Breast epithelium (tissue), 3 donors: ENCODE measurements at regions not wholly inside any gene's neighbourhood (a gene's known extent, or its start where the extent isn't known, plus 50 kb on each side); places are given as distances from the start of the nearest gene placed in this dataset.

ENCODE experiments used
- CTCF ChIP-seq, 3 donors: fragments of 450-650 bp; IDR thresholded peaks; one replicate each; pipeline ENCODE4 v1.5.1; 2016 to 2017; ENCODE audit warnings: antibody characterized with exemption in 3 of 3, mild to moderate bottlenecking in 3 of 3, moderate library complexity in 3 of 3
- POLR2A ChIP-seq: fragments of 450-650 bp; IDR thresholded peaks from one replicate; pipeline ENCODE4 v1.6.1; 2016; ENCODE audit warnings: antibody characterized with exemption, mild to moderate bottlenecking, moderate library complexity
- POLR2AphosphoS5 ChIP-seq, 3 donors: sonication (generic); formaldehyde crosslinking; IDR thresholded peaks; one replicate each; pipeline ENCODE4 v1.6.1; 2017; ENCODE audit warnings: antibody characterized with exemption in 3 of 3

- TF ChIP-seq POLR2A (no peak), CTCF (IDR thresholded peaks at IDR 0.05) (no peak), POLR2AphosphoS5 (IDR thresholded peaks at IDR 0.05) (no peak)
Observed at GRCh38 chr3:65070968-65071367, 383.2 kb upstream of the ADAMTS9 start.
